HAP-1 (cell line): ENCODE measurements at regions not wholly inside any gene's neighbourhood (a gene's known extent, or its start where the extent isn't known, plus 50 kb on each side); places are given as distances from the start of the nearest gene placed in this dataset.

ENCODE experiments used
- DNase-seq, 2 experiments: peaks; one replicate each; pipeline ENCODE4 v3.0.0-alpha.2; 2016 to 2020; ENCODE audit warnings: low spot score in 2 of 2
- H3K27me3 ChIP-seq: fragments of 250-450 bp; sonication (Bioruptor Pico); 2 replicates; pipeline ENCODE4 v1.5.1; 2020; ENCODE audit warnings: low read depth, mild to moderate bottlenecking, moderate library complexity
- H3K36me3 ChIP-seq: fragments of 250-450 bp; sonication (Bioruptor Pico); replicated peaks from 2 replicates; pipeline ENCODE4 v1.5.1; 2020; ENCODE audit warnings: mild to moderate bottlenecking
- H3K4me1 ChIP-seq: fragments of 250-450 bp; sonication (Bioruptor Pico); 2 replicates; pipeline ENCODE4 v1.5.1; 2020; ENCODE audit warnings: mild to moderate bottlenecking
- H3K4me3 ChIP-seq: fragments of 250-450 bp; sonication (Bioruptor Pico); 2 replicates; pipeline ENCODE4 v1.5.1; 2020; ENCODE audit warnings: mild to moderate bottlenecking, moderate library complexity
- H3K9me3 ChIP-seq: fragments of 250-450 bp; sonication (Bioruptor Pico); 2 replicates; pipeline ENCODE4 v1.5.1; 2020; ENCODE audit warnings: mild to moderate bottlenecking, moderate library complexity
- in situ Hi-C: fragments of 300-500 bp; cut with MboI; formaldehyde crosslinking; loops from 3 replicates; pipeline ENCODE4 v1.14.3; 2020; ENCODE audit warnings: low sequenced_read_pairs, inconsistent platforms, mixed read lengths

DNA sequence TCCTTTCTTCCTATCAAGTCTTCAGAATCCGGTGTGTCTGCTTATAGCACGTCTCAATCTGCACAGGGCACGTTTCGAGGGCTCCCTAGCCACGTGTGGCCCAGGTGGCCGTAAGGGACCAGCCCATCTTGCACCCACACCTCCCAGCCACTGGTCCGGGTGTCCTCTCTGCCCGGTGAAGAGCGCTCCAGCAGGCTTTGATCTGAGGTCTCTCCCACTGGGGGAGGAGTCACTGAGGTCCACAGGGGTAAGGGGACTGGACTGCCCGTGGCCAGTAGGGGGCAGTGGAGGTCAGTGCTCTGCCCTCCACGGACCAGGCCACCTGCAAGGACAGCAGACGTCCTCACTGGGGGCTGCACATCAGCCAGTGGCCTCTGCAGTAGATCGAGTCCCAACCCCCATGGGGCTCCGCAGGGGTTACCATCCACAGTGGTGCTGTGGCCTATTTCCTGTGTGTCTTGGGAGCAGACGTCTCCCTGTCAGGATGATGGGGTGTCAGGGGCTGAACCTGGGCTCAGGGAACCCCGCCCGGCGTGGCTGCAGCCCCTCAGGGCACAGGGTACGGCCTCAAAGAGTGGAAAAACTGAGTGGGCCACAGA lies 204.1 kb upstream of the CIBAR2 start:
- Histone ChIP-seq H3K9me3 (no peaks in the 10 kb centered on the region), H3K36me3 (no peaks in the 10 kb centered on the region), H3K4me3 (no peak overlapping the region), H3K27me3 (no peaks in the 10 kb centered on the region), H3K4me1 (peaks cover 3% of the 10 kb centered on the region; the same call in 1 of the 2 replicates)
- peak; percentile 68 to 86 for DNase-seq
- in situ Hi-C loops = no loop called here

DNA sequence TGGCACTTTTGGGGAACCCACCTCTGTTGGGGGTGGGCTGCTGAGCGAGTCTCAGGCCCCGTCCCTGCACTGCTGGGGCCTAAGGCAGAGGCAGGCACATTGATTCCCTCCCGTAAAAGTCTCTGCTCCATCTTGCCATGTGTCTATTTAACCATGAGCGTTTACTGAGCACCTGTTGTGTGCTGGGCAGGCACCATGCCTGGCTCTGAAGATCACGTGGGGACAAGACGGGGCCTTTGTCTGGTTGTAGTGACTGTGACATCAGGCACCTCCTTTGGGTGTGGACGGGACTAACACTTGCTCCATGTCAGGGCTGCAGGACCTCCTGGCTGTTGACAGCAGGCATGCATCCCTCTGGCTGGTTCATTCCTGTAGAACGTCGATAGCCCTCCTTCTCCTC lies 204.7 kb upstream of the CIBAR2 start:
- Histone ChIP-seq H3K4me1 (peaks cover 3% of the 10 kb centered on the region; the same call in 1 of the 2 replicates), H3K36me3 (no peaks in the 10 kb centered on the region), H3K27me3 (no peaks in the 10 kb centered on the region), H3K4me3 (no peak overlapping the region), H3K9me3 (no peaks in the 10 kb centered on the region)
- in situ Hi-C loops = no loop called here
- no peak for DNase-seq

DNA sequence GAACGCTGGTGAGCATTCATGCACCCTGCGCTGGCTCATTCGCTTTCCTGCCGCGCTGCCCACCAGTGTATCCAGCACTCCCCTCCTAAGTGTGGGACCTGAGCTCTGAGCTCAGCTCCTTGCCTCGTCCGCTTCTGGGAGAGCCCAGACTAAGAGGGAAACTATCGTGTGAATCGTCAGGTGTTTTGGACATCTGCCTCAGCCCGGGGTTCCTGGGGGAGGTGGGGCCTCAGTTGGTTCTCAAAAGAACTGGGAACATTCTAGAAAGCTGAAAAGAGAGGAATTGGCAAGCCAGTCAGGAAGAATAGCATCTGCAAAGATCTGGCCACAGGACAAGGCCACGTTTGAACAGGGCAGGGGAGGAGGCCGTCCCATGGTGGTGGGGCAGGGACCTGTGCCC lies 205.4 kb upstream of the CIBAR2 start:
- H3K27me3 ChIP-seq = no peaks in the 10 kb centered on the region
- H3K36me3 ChIP-seq = no peaks in the 10 kb centered on the region
- no peak overlapping the region for H3K4me3 ChIP-seq
- peaks cover 3% of the 10 kb centered on the region; the same call in 1 of the 2 replicates for H3K4me1 ChIP-seq
- H3K9me3 ChIP-seq = no peaks in the 10 kb centered on the region
- no peak for DNase-seq
- in situ Hi-C loops = no loop called here

DNA sequence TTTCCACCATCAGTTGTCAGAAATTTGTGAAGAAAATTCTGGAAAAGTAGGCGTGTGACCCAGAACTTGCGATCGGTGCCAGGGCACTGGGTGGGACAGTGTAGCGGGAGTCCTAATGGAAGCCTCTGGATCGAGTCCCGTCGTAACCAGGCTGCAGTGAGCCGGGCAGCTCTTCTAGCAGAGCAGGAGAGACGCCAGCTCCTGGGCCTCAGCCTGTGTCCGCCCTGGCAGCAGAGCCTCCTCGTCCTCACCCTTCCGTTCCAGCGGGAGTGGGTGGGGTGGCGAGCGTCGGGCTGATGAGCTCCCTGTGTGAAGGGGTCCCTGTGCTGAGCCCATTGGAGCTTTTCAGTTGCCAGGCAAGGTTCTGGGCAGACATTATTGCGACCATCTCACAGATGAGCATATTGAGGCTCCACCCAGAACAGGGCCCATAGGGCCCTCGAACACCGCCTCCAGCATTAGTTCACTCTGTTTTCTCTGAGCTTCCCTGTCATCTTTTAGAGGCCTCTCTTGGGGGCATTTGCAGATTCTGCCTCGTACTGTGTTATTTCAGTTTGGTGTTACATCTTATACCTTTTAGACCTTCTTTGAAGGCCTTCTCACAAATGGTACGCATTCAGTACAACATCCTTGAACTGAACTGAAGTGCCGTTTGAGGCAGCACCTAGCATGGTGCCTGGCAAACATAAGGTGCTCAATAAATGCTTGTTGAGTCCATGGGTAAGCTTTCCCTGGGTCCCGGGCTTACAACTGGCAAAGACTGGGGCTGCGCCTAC lies 207.1 kb upstream of the CIBAR2 start:
- Histone ChIP-seq H3K4me3 (no peak overlapping the region), H3K4me1 (peaks cover 3% of the 10 kb centered on the region; the same call in 1 of the 2 replicates), H3K27me3 (no peaks in the 10 kb centered on the region), H3K36me3 (no peaks in the 10 kb centered on the region), H3K9me3 (no peaks in the 10 kb centered on the region)
- in situ Hi-C loops = no loop called here
- DNase-seq = no peak

DNA sequence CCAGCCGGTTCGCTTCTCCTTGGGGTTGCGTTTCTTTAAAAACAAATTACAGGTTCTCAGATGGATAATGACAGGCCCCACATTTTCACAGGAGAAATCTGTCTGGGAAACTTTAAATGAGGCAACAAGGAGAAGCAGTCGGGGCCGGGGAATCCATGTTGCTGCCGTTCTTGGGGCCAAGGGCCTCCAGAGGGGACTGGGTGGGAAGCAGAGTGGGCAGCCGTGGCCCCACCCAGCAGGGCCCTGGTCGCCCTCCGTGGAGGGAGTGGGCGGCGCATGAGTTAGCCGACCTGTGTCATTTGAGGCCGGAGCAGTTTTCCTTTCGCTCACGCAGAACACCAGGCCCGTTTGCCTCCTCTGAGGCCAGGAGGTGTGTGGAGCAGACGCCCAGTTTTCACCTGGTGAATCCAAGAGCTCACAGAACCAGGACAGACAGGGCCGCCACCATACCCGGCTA lies 207.7 kb upstream of the CIBAR2 start:
- peaks cover 3% of the 10 kb centered on the region; the same call in 1 of the 2 replicates for H3K4me1 ChIP-seq
- no peak overlapping the region for H3K4me3 ChIP-seq
- no peak for DNase-seq
- H3K9me3 ChIP-seq = no peaks in the 10 kb centered on the region
- H3K27me3 ChIP-seq = no peaks in the 10 kb centered on the region
- H3K36me3 ChIP-seq = no peaks in the 10 kb centered on the region
- in situ Hi-C loops = no loop called here

DNA sequence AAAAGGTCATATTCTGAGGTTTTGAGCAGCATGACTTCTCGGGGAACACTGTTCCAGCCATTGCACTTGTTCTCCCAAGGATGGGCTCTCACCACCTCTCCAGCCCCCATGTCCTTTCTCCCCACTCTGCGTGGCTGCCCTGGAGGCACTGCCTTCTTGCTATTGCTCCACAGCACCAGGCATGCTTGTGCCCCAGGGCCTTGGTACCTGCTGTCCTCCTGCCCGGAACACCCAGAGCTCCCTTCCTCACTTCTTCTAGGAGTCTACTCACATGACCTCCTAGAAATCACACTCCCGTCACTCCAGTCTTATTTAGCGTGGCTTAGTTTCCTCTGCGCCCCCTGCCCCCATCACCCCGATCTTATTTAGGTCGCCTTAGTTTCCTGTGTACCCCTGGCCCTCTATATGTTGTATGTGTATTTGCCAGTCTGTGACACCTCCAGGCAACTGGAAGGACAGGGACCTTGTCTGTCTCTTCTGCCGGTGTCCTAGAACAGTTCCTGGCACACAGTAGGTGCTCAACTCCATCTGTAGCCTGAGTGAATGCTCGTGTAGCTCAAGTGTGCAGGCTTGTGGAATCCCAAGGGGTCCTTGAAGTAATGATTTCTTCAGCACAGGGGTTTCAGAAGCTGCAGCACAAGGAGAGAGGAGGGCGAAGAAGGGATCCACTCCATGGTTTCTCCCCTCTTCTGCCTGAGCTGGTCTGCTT lies 208.6 kb upstream of the CIBAR2 start:
- no peak for DNase-seq
- Histone ChIP-seq H3K4me3 (no peak overlapping the region), H3K36me3 (no peaks in the 10 kb centered on the region), H3K4me1 (peaks cover 3% of the 10 kb centered on the region; the same call in 1 of the 2 replicates), H3K27me3 (no peaks in the 10 kb centered on the region), H3K9me3 (no peaks in the 10 kb centered on the region)
- in situ Hi-C loops = no loop called here

DNA sequence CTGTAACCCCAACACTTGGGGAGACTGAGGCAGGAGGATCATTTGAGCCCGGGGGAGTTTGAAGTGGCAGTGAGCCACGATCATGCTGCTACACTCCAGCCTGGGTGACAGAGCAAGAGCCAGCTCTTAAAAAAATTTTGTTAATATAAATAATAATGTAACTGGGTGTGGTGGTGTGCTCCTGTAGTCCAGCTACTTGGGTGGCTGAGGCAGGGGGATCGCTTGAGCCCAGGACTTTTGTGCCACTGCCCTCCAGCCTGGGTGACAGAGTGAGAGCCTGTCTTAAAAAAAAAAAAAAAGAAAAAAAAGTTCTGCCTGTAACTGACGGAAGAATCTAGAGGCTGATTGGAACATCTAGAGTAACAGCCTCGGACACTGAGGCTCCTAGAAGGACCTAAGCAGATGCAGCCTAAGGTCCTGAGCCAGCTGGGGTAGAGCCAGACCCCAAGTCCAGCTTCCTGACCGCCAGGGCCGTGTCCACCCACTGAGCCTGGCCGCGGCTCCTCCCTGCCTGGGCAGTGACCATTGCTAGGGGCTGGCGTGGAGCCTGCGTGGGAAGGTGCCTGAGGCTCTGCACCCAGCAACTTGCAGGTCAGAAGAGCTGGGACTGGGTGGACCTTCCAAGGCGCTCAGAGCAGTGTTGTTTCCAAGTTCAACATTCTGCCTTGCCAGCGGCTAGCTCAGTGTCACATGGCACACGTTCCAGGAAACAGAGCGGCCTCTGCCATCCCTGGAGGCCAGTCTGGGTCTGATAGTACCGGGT lies 209.4 kb upstream of the CIBAR2 start:
- H3K36me3 ChIP-seq = no peaks in the 10 kb centered on the region
- no peak overlapping the region for H3K4me3 ChIP-seq
- in situ Hi-C loops = no loop called here

DNA sequence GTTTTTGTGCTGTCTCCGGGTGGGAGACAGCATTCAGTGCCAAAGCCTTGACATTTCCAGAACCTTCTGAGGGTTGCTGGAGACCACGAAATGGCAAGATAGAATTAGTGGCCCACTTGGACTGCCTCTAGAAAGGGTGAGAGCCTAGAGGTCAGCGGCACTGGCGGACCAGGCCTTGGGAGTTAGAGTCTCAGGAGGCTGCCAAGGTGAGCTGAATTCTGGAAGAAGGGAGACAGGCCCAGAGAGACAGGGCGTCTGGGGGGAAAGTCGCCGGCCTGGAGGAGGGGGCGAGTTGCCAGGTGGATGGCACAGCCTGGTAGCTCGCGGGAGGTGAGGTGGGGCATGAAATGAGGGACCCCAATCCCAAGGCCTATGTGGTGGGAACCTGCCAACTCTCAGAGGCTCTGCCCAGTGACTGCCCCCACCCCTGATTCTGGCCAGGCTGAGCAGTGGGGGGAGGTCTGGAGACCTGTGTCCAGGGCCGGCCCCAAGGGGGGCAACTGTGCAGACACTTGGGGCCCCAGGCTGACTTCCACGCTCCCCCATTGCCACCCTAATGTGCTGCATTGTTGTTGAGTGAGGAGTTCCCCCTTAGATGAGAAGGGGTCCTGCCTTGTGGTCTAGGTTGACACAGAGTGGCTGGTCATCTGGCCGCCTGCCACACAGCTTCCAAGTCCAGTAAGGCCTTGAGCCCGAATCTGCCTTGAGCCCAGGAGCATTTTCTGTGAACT lies 211.1 kb upstream of the CIBAR2 start:
- Histone ChIP-seq H3K4me3 (no peak overlapping the region), H3K27me3 (no peaks in the 10 kb centered on the region), H3K4me1 (peaks cover 5% of the 10 kb centered on the region), H3K9me3 (no peaks in the 10 kb centered on the region), H3K36me3 (no peaks in the 10 kb centered on the region)
- in situ Hi-C loops = no loop called here
- DNase-seq = no peak

More for the DNA sequence above, 209.4 kb upstream of the CIBAR2 start:
- Histone ChIP-seq H3K9me3 (no peaks in the 10 kb centered on the region), H3K27me3 (no peaks in the 10 kb centered on the region), H3K4me1 (no peaks in the 10 kb centered on the region)
- no peak for DNase-seq

DNA sequence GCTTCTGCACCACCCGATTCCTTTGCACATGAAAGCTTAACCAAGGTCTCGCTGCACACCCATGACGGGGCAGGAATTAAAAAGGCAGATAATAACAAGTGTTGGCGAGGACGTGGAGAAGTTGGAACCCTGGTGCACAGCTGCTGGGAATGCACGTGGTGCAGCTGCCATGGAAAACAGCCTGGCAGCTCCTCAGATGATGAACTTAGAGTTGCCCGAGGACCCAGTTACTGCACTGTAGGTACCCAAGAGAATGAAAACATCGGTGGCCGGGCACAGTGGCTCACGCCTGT lies 211.6 kb upstream of the CIBAR2 start:
- Histone ChIP-seq H3K4me1 (peaks cover 9% of the 10 kb centered on the region), H3K9me3 (no peaks in the 10 kb centered on the region), H3K36me3 (no peaks in the 10 kb centered on the region), H3K27me3 (no peaks in the 10 kb centered on the region), H3K4me3 (no peak overlapping the region)
- in situ Hi-C loops = no loop called here
- DNase-seq = no peak

DNA sequence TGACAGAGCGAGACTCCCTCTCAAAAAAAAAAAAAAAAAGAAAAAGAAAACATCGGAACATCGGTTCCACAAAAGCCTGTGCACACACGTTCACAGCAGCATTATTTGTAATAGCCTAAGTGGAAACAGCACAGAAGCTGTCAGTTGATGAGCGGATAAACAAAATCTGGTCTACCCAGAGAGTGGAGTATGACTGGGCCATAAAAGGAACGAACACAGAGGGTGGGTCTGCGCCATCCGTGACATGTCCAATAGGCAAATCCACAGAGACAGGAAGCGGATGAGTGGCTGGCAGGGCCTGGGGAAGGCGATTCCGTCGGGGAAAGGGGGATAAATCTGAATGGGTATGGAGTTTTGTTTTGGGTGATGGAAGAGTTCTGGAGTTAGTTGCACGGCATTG lies 212.2 kb upstream of the CIBAR2 start:
- no peak overlapping the region for H3K4me3 ChIP-seq
- H3K4me1 ChIP-seq = peaks cover 14% of the 10 kb centered on the region
- in situ Hi-C loops = no loop called here
- no peak for DNase-seq
- H3K36me3 ChIP-seq = no peaks in the 10 kb centered on the region
- H3K9me3 ChIP-seq = no peaks in the 10 kb centered on the region
- no peaks in the 10 kb centered on the region for H3K27me3 ChIP-seq

DNA sequence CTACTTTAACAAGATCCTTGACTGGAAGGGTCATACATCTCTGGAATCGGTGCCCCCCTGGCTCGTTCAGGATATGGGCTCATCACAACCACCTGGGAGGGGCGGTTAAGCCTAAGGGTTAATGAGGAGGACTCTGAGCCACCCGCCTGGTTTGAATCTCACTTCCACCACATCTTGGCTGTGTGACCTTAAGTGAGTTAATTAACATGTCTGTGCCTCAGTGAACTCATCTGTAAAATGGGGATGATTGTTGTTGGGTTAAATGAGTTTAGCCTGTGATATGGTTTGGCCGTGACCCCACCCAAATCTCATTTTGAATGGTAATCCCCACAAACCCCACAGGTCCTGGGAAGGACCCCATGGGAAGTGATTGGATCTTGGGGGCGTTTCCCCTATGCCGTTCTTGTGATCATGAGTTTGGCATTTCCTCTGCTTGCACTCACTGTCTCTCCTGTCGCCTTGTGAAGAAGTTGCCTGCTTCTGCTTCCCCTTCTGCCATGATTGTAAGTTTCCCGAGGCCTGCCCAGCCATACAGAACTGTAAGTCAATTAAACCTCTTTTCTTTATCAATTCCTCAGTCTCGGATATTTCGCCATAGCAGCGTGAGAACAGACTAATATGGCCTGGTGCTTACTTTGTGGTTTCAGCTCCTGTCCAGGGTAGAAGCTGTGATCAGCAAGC lies 214.0 kb upstream of the CIBAR2 start:
- in situ Hi-C loops = no loop called here
- no peaks in the 10 kb centered on the region for H3K27me3 ChIP-seq
- no peaks in the 10 kb centered on the region for H3K36me3 ChIP-seq
- H3K9me3 ChIP-seq = no peaks in the 10 kb centered on the region
- no peak overlapping the region for H3K4me3 ChIP-seq
- no peak for DNase-seq
- H3K4me1 ChIP-seq = peaks cover 29% of the 10 kb centered on the region

DNA sequence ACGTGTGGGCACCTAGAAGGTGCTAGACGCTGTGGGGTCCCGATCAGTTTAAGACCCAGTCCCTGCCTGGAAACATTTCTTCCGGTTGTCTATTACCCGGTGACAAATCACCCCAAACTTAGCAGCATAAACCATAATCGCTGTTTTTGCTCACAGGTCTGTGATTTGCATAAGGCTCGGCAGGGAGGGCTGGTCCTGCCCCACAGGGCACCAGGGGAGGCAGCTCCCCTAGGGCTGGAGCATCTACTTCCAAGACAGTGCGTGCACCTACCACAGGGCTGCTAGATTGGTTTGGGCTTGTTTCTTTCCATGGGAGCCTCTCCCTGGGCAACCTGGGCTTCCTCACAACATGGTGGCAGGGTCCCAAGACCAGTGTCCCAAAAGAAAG lies 214.5 kb upstream of the CIBAR2 start:
- Histone ChIP-seq H3K4me1 (peaks cover 29% of the 10 kb centered on the region), H3K36me3 (no peaks in the 10 kb centered on the region)

More for the DNA sequence above, 214.5 kb upstream of the CIBAR2 start:
- in situ Hi-C loops = no loop called here
- H3K9me3 ChIP-seq = no peaks in the 10 kb centered on the region
- no peak for DNase-seq
- H3K4me3 ChIP-seq = no peak overlapping the region
- no peaks in the 10 kb centered on the region for H3K27me3 ChIP-seq
